DOHH2 (cell line): ENCODE measurements at regions not wholly inside any gene's neighbourhood (a gene's known extent, or its start where the extent isn't known, plus 50 kb on each side); places are given as distances from the start of the nearest gene placed in this dataset.

Source experiments
- H3F3A ChIP-seq: fragments of 200-600 bp; sonication (generic), shearing (Covaris generic); 2 replicates; pipeline ENCODE4 v1.6.0; 2016; ENCODE audit warnings: antibody characterized with exemption, mild to moderate bottlenecking; ENCODE audit not compliant: control insufficient read depth, insufficient read depth
- H3K27ac ChIP-seq: fragments of 200-600 bp; sonication (generic); 2 replicates; pipeline ENCODE4 v1.5.1; 2014; ENCODE audit warnings: low read depth, mild to moderate bottlenecking, low read length, moderate library complexity
- H3K27me3 ChIP-seq: fragments of 200-600 bp; sonication (generic); 2 replicates; pipeline ENCODE4 v1.6.1; 2014; ENCODE audit warnings: mild to moderate bottlenecking, low read length, mixed read lengths; ENCODE audit not compliant: control insufficient read depth
- H3K36me3 ChIP-seq: fragments of 200-600 bp; sonication (generic); 2 replicates; pipeline ENCODE4 v1.6.1; 2014; ENCODE audit warnings: mild to moderate bottlenecking, low read length, moderate library complexity, mixed read lengths; ENCODE audit not compliant: control insufficient read depth
- H3K4me1 ChIP-seq: fragments of 200-600 bp; sonication (generic); 2 replicates; pipeline ENCODE4 v1.6.1; 2014; ENCODE audit warnings: mild to moderate bottlenecking, low read length, mixed read lengths; ENCODE audit not compliant: control insufficient read depth
- H3K4me2 ChIP-seq: fragments of 200-600 bp; sonication (generic); 2 replicates; pipeline ENCODE4 v1.6.0; 2014; ENCODE audit warnings: mild to moderate bottlenecking, low read length, moderate library complexity
- H3K4me3 ChIP-seq: fragments of 200-600 bp; sonication (generic); 2 replicates; pipeline ENCODE4 v1.5.1; 2014; ENCODE audit warnings: mild to moderate bottlenecking, low read length, mixed read lengths
- H3K79me2 ChIP-seq: fragments of 200-600 bp; sonication (generic); 2 replicates; pipeline ENCODE4 v1.6.1; 2014; ENCODE audit warnings: mild to moderate bottlenecking, low read length, mixed read lengths; ENCODE audit not compliant: control insufficient read depth
- H3K9me2 ChIP-seq: fragments of 200-600 bp; sonication (generic); replicated peaks from 2 replicates; pipeline ENCODE4 v1.6.1; 2014; ENCODE audit warnings: mild to moderate bottlenecking, low read length, mixed read lengths; ENCODE audit not compliant: control insufficient read depth
- H3K9me3 ChIP-seq: fragments of 200-600 bp; sonication (generic); 2 replicates; pipeline ENCODE4 v1.6.1; 2014; ENCODE audit warnings: antibody characterized with exemption, low read length, mixed read lengths; ENCODE audit not compliant: control insufficient read depth, insufficient read depth
- H4K20me1 ChIP-seq: fragments of 200-600 bp; sonication (generic); 2 replicates; pipeline ENCODE4 v1.6.0; 2014; ENCODE audit warnings: low read depth, mild to moderate bottlenecking, antibody characterized with exemption, low read length, moderate library complexity; ENCODE audit not compliant: control insufficient read depth, insufficient read depth
- CTCF ChIP-seq: fragments of 200-600 bp; sonication (generic); IDR thresholded peaks from one replicate; pipeline ENCODE4 v1.5.1; 2014; ENCODE audit warnings: antibody characterized with exemption, mild to moderate bottlenecking, low read depth, low read length; ENCODE audit not compliant: poor library complexity, severe bottlenecking
- EZH2phosphoT487 ChIP-seq: fragments of 200-600 bp; sonication (generic); IDR thresholded peaks from 2 replicates; pipeline ENCODE4 v1.6.1; 2017; ENCODE audit warnings: borderline replicate concordance, mild to moderate bottlenecking, antibody characterized with exemption, low read length, moderate library complexity, mixed read lengths

GRCh38 chr9:89675058-89675742, 70.4 kb downstream of the GADD45G start:
- no peak overlapping the region for H3K4me3 ChIP-seq
- no peaks in the 10 kb centered on the region for H3K27me3 ChIP-seq
- H3K36me3 ChIP-seq, result no peaks in the 10 kb centered on the region
- TF ChIP-seq EZH2phosphoT487 (no peak), CTCF (no peak)
- H3K4me2 ChIP-seq, result no peak overlapping the region
- no peaks in the 10 kb centered on the region for H3K79me2 ChIP-seq
- H3F3A ChIP-seq, result no peaks in the 10 kb centered on the region
- H3K9me2 ChIP-seq, result no peaks in the 10 kb centered on the region
- H4K20me1 ChIP-seq, result no peaks in the 10 kb centered on the region
- no peaks in the 10 kb centered on the region for H3K4me1 ChIP-seq
- H3K27ac ChIP-seq, result no peak overlapping the region
- H3K9me3 ChIP-seq, result no peaks in the 10 kb centered on the region

- no peaks in the 10 kb centered on the region for H4K20me1 ChIP-seq
- H3K4me1 ChIP-seq, result no peaks in the 10 kb centered on the region
- no peak overlapping the region for H3K27ac ChIP-seq
- H3F3A ChIP-seq, result no peaks in the 10 kb centered on the region
- no peaks in the 10 kb centered on the region for H3K27me3 ChIP-seq
- no peaks in the 10 kb centered on the region for H3K9me2 ChIP-seq
- no peak overlapping the region for H3K4me3 ChIP-seq
- no peaks in the 10 kb centered on the region for H3K79me2 ChIP-seq
- TF ChIP-seq CTCF (no peak), EZH2phosphoT487 (no peak)
- no peaks in the 10 kb centered on the region for H3K36me3 ChIP-seq
- no peaks in the 10 kb centered on the region for H3K9me3 ChIP-seq
- no peak overlapping the region for H3K4me2 ChIP-seq
These were observed 71.5 kb downstream of the GADD45G start for GRCh38 chr9:89676281-89676680.

GRCh38 chr9:89677702-89678395, 73.0 kb downstream of the GADD45G start:
- H3K27me3 ChIP-seq, result no peaks in the 10 kb centered on the region
- no peaks in the 10 kb centered on the region for H3K4me1 ChIP-seq
- TF ChIP-seq EZH2phosphoT487 (no peak), CTCF (no peak)
- no peaks in the 10 kb centered on the region for H3K79me2 ChIP-seq
- H4K20me1 ChIP-seq, result no peaks in the 10 kb centered on the region
- H3F3A ChIP-seq, result no peaks in the 10 kb centered on the region
- H3K36me3 ChIP-seq, result no peaks in the 10 kb centered on the region
- H3K9me3 ChIP-seq, result no peaks in the 10 kb centered on the region
- no peak overlapping the region for H3K4me3 ChIP-seq
- no peaks in the 10 kb centered on the region for H3K9me2 ChIP-seq
- H3K27ac ChIP-seq, result no peak overlapping the region
- no peak overlapping the region for H3K4me2 ChIP-seq
